NAMALWA (cell line): ENCODE measurements at regions not wholly inside any gene's neighbourhood (a gene's known extent, or its start where the extent isn't known, plus 50 kb on each side); places are given as distances from the start of the nearest gene placed in this dataset.
"Not testable (repeated sequence)": the region's sequence is repeated elsewhere in the genome, so short reads cannot be mapped to it uniquely, and the experiment has no call there.

Experiments
- DNase-seq: peaks from one replicate; pipeline ENCODE4 v3.0.0-alpha.2; 2015; ENCODE audit warnings: low spot score

DNA sequence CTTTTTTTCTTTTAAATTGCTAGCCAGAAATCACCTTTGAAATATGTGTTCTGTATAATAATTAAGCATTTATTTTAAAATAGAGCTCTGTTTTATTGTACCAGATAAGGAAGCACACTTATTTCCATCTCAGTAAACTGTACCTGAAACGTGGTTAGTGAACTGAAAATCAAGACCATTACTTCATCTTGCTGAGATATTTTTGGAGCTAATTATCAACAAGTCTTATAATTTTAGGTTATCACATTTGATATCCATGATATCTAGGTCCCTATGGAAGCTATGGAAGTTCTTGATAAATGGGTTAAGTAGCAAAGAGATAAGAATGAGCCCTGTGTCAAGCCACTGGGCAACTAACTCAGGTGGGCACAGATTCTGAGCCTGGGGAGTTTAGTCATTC, 187.2 kb downstream of the NFKBIZ start:
- no peak for DNase-seq

GRCh38 chr3:102037209-102037608, 187.9 kb downstream of the NFKBIZ start:
- DNase-seq, result no peak

GRCh38 chr3:102037791-102038190, 188.5 kb downstream of the NFKBIZ start:
- no peak for DNase-seq

- peak; percentile 43 for DNase-seq
Measured at GRCh38 chr3:102038477-102039142, 189.3 kb downstream of the NFKBIZ start.

GRCh38 chr3:102040144-102040543, 190.8 kb downstream of the NFKBIZ start:
- not testable (repeated sequence) for DNase-seq

DNA sequence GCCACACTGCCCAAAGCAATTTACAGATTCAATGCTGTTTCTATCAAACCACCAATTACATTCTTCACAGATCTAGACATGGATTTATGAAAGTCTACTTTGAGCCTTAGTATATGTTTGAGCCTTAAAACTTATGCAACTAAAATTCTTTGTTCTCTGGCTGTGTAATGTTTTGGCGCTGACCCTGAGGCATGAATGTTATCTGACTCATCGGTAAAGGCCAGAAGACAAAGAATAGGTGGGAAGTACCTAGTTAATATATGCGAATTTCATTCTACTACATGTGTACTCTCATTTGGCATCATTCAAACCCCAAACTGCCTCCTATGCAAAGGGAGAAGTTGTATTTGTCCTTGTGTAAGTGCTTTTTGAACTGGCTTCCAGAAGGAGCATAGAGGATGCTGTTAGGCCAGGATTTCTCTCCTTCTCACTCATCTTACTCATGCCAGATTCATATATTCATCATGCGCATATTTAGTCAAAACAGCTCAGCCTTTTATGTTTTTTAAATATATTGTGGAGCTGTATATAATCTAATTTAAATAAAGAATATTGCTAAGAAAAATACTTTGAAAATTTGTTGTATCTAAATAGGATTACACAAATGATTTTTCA, 204.2 kb downstream of the NFKBIZ start:
- no peak for DNase-seq

DNA sequence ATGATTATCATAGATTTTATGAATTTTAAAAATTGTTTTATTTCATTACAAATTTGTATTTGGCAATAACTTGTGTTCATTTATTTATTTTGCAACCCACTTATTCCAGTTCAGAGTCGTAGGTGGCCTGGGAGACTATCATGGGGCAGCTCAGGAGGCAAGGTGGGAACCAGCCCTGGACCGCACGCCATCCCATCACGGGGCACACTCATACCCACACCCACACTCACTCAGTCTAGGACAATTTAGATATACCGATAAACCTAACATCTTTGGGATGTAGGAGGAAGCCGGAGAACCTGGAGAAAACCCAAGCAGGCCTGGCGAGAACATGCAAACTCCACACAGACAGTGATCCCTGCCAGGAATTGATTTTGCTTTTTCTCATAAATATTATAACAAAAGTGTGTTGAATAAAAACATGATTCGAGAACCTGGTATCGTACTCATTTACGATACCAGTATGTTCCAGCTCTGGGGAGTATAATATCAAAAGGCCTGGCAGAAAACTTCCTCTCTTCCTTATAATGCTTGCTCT, 205.3 kb downstream of the NFKBIZ start:
- no peak for DNase-seq

GRCh38 chr3:102057781-102058421, 208.6 kb downstream of the NFKBIZ start:
- no peak for DNase-seq

DNA sequence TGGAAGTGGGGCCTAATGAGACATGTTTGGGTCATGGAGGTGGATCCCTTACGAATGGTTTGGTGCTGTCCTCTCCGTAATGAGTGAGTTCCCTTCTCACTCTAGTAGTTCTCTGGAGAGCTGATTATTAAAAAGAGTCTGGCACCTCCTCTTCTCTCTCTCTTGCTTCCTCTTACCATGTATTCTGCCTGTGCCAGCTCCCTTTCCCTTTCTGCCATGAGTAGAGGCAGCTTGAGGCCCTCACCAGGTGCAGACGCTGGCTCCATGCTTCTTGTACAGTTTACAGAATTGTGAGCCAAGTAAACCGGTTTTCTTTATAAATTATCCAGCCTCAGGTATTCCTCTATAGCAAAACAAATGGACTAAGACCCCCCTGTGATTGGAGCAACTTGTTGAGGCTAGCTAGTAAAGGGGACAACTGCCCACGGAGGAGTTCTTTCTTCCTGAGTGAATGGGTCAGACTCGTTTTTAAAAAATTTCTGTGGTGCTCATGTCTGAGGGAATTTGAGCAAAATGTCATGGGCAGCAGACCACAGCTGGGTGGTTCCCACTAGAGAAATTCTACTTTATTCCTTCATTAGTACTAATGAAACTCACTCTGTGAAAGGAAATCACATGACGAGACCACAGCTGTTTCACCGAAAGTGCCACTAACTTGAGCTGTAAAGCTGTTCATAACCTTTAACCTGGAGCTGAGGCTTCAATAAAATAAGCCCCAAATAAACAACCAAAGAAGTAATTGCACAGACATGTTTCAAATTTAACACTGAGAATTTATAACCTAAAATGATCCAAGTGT, 210.0 kb downstream of the NFKBIZ start:
- peak; percentile 15 for DNase-seq

- DNase-seq, result no peak
Measured at GRCh38 chr3:102060814-102061213, 211.5 kb downstream of the NFKBIZ start.

DNA sequence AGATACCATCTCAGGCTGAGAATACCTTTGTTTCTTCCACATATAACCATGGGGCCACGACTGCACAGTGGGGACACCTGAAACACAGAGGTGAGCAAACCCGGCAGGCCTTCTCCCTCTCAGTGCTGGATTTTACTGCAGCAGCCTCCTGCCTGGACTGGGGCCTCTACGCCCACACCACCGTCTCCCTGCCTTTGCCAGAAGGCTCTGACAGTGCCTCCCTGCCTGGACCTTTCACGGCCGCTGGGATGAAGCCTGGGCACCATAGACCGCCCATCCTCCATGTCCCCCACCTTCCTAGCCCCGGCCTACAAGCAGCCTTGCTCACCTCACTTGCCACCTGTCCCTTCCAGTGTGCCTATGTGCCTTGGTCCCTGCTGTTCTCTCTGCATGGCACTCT, 214.3 kb downstream of the NFKBIZ start:
- no peak for DNase-seq

DNA sequence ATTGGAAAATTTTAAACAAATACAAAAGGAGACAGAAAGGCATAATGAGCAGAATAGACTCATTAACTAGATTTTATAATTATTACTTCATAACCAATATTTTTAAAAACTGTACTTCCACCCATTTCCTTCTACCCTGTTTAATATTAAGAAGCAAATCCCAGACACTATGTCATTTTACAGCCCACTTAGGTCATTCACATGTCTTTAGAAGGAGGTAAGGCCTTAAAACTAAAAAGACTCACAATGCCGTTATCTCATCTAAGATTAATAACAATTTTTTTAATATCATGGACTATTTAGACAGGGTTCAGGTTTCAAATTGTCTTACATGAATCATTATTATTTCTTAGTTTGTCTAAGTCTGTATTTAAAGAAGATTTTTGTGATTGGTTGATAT, 217.2 kb downstream of the NFKBIZ start:
- DNase-seq, result no peak

GRCh38 chr3:102068327-102068726, 219.0 kb downstream of the NFKBIZ start:
- no peak for DNase-seq

DNA sequence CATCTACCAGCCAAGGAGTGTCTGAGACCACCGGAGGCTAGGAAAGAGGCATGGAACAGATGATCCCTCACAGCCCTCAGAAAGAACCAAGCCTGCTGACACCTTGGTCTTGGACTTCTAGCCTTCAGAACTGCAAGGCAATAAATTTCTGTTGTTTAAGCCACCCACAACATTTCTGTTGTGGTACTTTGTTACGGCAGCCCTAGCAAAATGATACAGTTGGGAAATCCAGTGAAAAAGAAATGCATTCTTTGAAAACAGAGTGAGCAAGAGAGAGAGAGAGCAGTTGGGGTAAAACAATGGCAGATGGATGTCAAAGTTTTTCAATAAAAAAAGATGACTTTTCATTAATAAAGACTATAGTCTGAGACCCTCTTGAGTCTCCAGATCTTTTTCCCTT, 219.4 kb downstream of the NFKBIZ start:
- DNase-seq, result no peak

GRCh38 chr3:102069211-102069662, 219.9 kb downstream of the NFKBIZ start:
- DNase-seq, result no peak

DNA sequence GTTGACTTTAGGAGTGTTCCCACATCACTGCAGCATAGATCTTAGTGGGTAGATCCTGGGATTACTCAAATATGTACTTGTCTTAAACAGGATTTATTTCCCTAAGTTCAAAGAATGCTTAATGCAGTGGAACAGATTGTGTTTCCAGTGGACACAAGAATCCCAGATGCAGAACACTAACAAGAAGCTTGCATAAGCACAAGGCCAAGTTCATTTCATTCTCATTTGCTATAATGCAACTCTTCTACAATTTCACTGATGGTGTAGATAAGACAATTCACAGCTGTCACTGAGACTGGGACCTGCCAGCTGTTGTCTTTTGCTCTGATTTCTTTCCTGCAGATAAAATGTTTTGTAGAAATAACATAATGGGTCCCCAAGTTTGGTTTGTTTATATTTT, 225.6 kb downstream of the NFKBIZ start:
- DNase-seq, result no peak

DNA sequence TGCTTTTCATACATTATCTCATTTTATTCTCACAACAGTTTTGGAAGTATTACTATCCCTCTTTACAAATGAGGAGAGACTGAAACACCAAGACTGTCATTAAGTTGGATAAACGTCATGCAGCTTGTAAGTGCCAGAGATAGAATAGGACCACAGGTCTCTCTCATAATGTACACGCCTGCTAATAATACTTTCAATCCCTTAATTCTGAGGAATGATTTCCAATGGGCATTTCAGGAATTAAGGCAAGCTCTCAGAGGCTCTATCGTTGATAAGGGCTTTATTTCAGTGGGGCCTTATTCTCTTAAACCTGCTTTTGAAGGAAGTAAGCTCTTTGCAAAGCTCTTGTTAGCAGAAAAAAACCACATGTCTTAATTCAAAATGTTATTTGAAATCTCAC, 229.1 kb downstream of the NFKBIZ start:
- no peak for DNase-seq

GRCh38 chr3:102078854-102079808, 229.8 kb downstream of the NFKBIZ start:
- no peak for DNase-seq

- no peak for DNase-seq
Measured at GRCh38 chr3:102079809-102080197, 230.5 kb downstream of the NFKBIZ start.

- no peak for DNase-seq
Measured at GRCh38 chr3:102081572-102082289, 232.4 kb downstream of the NFKBIZ start.

GRCh38 chr3:102083473-102083872, 234.2 kb downstream of the NFKBIZ start:
- no peak for DNase-seq
